ENCODE measurements at regions not wholly inside any gene's neighbourhood (a gene's known extent, or its start where the extent isn't known, plus 50 kb on each side); places are given as distances from the start of the nearest gene placed in this dataset.

DNA sequence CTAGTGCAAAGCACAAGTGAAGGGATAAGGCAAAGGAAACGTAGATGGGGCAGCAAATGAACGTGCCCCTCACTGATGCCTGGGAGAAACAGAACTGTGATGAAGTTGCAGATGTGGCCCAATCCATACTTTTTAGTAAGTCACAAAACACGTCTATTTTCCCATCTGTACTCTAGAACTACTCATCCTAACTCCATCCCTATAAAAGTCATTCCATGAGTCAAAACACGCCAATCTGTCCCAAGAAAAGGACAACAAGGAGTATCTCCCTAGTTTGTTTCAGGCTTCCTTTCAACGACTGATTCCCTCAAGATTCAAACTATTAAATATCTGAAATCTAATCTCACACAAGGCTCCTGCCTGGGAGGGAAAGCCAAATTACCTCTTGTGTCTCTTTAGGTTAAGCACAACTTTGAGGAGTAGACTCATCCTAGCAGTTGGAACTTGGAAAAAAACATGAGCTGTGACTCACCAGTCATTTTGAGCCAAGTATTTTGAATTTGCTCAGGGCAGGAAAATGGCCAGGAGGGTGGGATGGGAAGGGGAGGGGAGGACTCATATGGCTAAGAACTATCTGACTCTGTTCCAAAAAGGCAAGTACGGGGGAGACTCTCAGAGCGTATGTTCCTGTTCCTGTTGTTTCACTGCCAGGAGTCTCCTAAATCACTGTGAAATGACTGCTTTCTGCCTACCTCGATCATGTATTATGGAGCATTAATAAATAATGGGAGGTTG is 214.5 kb upstream of the CAMK1G start:
- TF ChIP-seq BHLHE40 (IDR thresholded peaks at IDR 0.05; ENCODE audit: borderline replicate concordance) (no peak), HDGF (IDR thresholded peaks at IDR 0.05; ENCODE audit: borderline replicate concordance) (no peak), NFRKB (IDR thresholded peaks at IDR 0.05) (no peak), FOXM1 (IDR thresholded peaks at IDR 0.05; ENCODE audit: borderline replicate concordance) (no peak), ZNF384 (IDR thresholded peaks at IDR 0.05) (no peak), SP1 (IDR thresholded peaks at IDR 0.05) (no peak), ELF4 (IDR thresholded peaks at IDR 0.05) (no peak), SUZ12 (IDR thresholded peaks at IDR 0.05) (no peak), LEF1 (IDR thresholded peaks at IDR 0.05; ENCODE audit: borderline replicate concordance) (no peak), FOXA1 (IDR thresholded peaks at IDR 0.05) (no peak), CTBP1 (IDR thresholded peaks at IDR 0.05; ENCODE audit: borderline replicate concordance) (no peak), FOXK2 (IDR thresholded peaks at IDR 0.05) (no peak), ARNT (IDR thresholded peaks at IDR 0.05) (no peak)
- TF ChIP-seq, protein P1, sequence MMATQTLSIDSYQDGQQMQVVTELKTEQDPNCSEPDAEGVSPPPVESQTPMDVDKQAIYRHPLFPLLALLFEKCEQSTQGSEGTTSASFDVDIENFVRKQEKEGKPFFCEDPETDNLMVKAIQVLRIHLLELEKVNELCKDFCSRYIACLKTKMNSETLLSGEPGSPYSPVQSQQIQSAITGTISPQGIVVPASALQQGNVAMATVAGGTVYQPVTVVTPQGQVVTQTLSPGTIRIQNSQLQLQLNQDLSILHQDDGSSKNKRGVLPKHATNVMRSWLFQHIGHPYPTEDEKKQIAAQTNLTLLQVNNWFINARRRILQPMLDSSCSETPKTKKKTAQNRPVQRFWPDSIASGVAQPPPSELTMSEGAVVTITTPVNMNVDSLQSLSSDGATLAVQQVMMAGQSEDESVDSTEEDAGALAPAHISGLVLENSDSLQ (IDR thresholded peaks at IDR 0.05), result no peak
